Panc1 (cell line): ENCODE measurements at regions not wholly inside any gene's neighbourhood (a gene's known extent, or its start where the extent isn't known, plus 50 kb on each side); places are given as distances from the start of the nearest gene placed in this dataset.

ENCODE experiments used
- ATAC-seq: fragments of 200-7000 bp; cut with Tn5 transposase; 2 replicates; pipeline ENCODE4 v1.9.1; 2020; ENCODE audit warnings: mild to moderate bottlenecking, moderate library complexity
- BruUV-seq: library from RNA; stranded (reverse); fragments of 400-500 nt; replicated peaks from 2 replicates; lab custom pipeline; 2021; lab: Mats Ljungman, UMichigan
- CTCF ChIA-PET: fragments of 300-600 bp; sonication (Branson Sonifier 250); formaldehyde crosslinking; loops from one replicate; lab custom pipeline; 2022; ENCODE audit warnings: antibody characterized with exemption; lab: Charles Lee
- POLR2A ChIA-PET: fragments of 300-600 bp; sonication (Branson Sonifier 250); formaldehyde crosslinking; loops from one replicate; lab custom pipeline; 2022; ENCODE audit warnings: antibody characterized with exemption; lab: Charles Lee
- DNase-seq: peaks from one replicate; pipeline ENCODE4 v3.0.0-alpha.2; 2010; ENCODE audit warnings: low read depth, low spot score
- H3K27ac ChIP-seq: 2 replicates; pipeline ENCODE4 v1.5.1; 2011; ENCODE audit warnings: mild to moderate bottlenecking, low read length, inconsistent platforms
- H3K27me3 ChIP-seq: fragments of 200-500 bp; sonication (Bioruptor generic); 2 replicates; pipeline ENCODE4 v1.6.0; 2014; ENCODE audit warnings: low read length, inconsistent platforms; ENCODE audit not compliant: control insufficient read depth, insufficient read depth
- H3K36me3 ChIP-seq: fragments of 200-500 bp; sonication (Bioruptor generic); 2 replicates; pipeline ENCODE4 v1.5.1; 2014; ENCODE audit warnings: inconsistent platforms, mild to moderate bottlenecking, low read length, moderate library complexity; ENCODE audit not compliant: control insufficient read depth, insufficient read depth
- H3K4me1 ChIP-seq: 2 replicates; pipeline ENCODE4 v1.5.1; 2011; ENCODE audit warnings: inconsistent platforms, mild to moderate bottlenecking, low read length, moderate library complexity; ENCODE audit not compliant: control insufficient read depth, insufficient read depth
- H3K4me3 ChIP-seq, 2 experiments: 2 replicates each; pipeline ENCODE4 v1.5.1; 2011 to 2012; ENCODE audit warnings: low read depth in 2 of 2, low read length in 2 of 2, mild to moderate bottlenecking in 2 of 2, inconsistent platforms in 1 of 2, moderate library complexity in 1 of 2
- H3K9me3 ChIP-seq: fragments of 200-500 bp; sonication (Bioruptor generic); 2 replicates; pipeline ENCODE4 v1.5.1; 2014; ENCODE audit warnings: low read depth, mild to moderate bottlenecking, inconsistent platforms, low read length, moderate library complexity; ENCODE audit not compliant: control insufficient read depth, insufficient read depth
- CTCF ChIP-seq: fragments of 450-650 bp; IDR thresholded peaks from 2 replicates; pipeline ENCODE4 v1.5.1; 2017; ENCODE audit warnings: mild to moderate bottlenecking
- POLR2AphosphoS5 ChIP-seq: IDR thresholded peaks from 2 replicates; pipeline ENCODE4 v1.6.1; 2012; ENCODE audit warnings: mild to moderate bottlenecking, low read depth, low read length, moderate library complexity
- SIN3A ChIP-seq: IDR thresholded peaks from 2 replicates; pipeline ENCODE4 v1.6.1; 2012; ENCODE audit warnings: low read depth, mild to moderate bottlenecking, low read length, moderate library complexity, borderline replicate concordance; ENCODE audit not compliant: insufficient read depth
- TCF7L2 ChIP-seq: IDR thresholded peaks from 2 replicates; pipeline ENCODE4 v1.6.1; 2011; ENCODE audit warnings: mild to moderate bottlenecking, low read depth, low read length, inconsistent platforms
- in situ Hi-C: cut with HindIII; loops from 2 replicates; pipeline ENCODE4 v1.10.0; 2016; ENCODE audit warnings: low sequenced_read_pairs, low pct_unique_long_range_greater_than_20kb
- intact Hi-C: fragments of 100-400 bp; cut with micrococcal nuclease; formaldehyde crosslinking; loops from one replicate; pipeline ENCODE4 v1.10.0; 2022; ENCODE audit not compliant: unreplicated experiment
- TF ChIP-seq, protein P1 (sequence below), 2 experiments: IDR thresholded peaks; 2 replicates each; pipeline ENCODE4 v1.6.1; 2011 to 2012; ENCODE audit warnings: low read depth in 2 of 2, control low read depth in 1 of 2, low read length in 1 of 2, mild to moderate bottlenecking in 1 of 2, moderate library complexity in 1 of 2; ENCODE audit not compliant: insufficient read depth in 1 of 2

- TF ChIP-seq CTCF (no peak), SIN3A (no peak)
- no TSS peak for BruUV-seq
- in situ Hi-C loops: no loop called here
Observed at GRCh38 chr12:126572170-126572569, 1506.9 kb downstream of the AACS start.

GRCh38 chr12:126581655-126582054 lies 1516.4 kb downstream of the AACS start:
- Histone ChIP-seq H3K27ac (no peak overlapping the region), H3K9me3 (no peaks in the 10 kb centered on the region), H3K4me1 (no peaks in the 10 kb centered on the region), H3K27me3 (no peaks in the 10 kb centered on the region), H3K4me3 (no peak overlapping the region), H3K36me3 (no peaks in the 10 kb centered on the region)
- POLR2A ChIA-PET: no interaction called here
- CTCF ChIA-PET: no interaction called here
- ATAC-seq (no peak), DNase-seq (no peak)
- intact Hi-C loops: no loop called here
- in situ Hi-C loops: no loop called here
- TF ChIP-seq SIN3A: no peak
- TF ChIP-seq, protein P1, sequence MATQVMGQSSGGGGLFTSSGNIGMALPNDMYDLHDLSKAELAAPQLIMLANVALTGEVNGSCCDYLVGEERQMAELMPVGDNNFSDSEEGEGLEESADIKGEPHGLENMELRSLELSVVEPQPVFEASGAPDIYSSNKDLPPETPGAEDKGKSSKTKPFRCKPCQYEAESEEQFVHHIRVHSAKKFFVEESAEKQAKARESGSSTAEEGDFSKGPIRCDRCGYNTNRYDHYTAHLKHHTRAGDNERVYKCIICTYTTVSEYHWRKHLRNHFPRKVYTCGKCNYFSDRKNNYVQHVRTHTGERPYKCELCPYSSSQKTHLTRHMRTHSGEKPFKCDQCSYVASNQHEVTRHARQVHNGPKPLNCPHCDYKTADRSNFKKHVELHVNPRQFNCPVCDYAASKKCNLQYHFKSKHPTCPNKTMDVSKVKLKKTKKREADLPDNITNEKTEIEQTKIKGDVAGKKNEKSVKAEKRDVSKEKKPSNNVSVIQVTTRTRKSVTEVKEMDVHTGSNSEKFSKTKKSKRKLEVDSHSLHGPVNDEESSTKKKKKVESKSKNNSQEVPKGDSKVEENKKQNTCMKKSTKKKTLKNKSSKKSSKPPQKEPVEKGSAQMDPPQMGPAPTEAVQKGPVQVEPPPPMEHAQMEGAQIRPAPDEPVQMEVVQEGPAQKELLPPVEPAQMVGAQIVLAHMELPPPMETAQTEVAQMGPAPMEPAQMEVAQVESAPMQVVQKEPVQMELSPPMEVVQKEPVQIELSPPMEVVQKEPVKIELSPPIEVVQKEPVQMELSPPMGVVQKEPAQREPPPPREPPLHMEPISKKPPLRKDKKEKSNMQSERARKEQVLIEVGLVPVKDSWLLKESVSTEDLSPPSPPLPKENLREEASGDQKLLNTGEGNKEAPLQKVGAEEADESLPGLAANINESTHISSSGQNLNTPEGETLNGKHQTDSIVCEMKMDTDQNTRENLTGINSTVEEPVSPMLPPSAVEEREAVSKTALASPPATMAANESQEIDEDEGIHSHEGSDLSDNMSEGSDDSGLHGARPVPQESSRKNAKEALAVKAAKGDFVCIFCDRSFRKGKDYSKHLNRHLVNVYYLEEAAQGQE (IDR thresholded peaks at IDR 0.05; ENCODE audit: insufficient read depth in 1 of 2, low read depth in 2 of 2, low read length in 1 of 2): no peak
- BruUV-seq: no TSS peak

More at GRCh38 chr12:126572170-126572569, 1506.9 kb downstream of the AACS start:
- ChIA-PET POLR2A (no interaction called here), CTCF (no interaction called here)
- DNase-seq (no peak), ATAC-seq (no peak)
- Histone ChIP-seq H3K36me3 (no peaks in the 10 kb centered on the region), H3K9me3 (no peaks in the 10 kb centered on the region), H3K4me3 (no peak overlapping the region), H3K27me3 (no peaks in the 10 kb centered on the region), H3K27ac (no peak overlapping the region), H3K4me1 (no peaks in the 10 kb centered on the region)
- intact Hi-C loops: no loop called here

GRCh38 chr12:126582231-126582630 lies 1517.0 kb downstream of the AACS start:
- Histone ChIP-seq H3K36me3 (no peaks in the 10 kb centered on the region), H3K9me3 (no peaks in the 10 kb centered on the region), H3K27ac (no peak overlapping the region), H3K4me3 (no peak overlapping the region), H3K4me1 (no peaks in the 10 kb centered on the region), H3K27me3 (no peaks in the 10 kb centered on the region)
- ChIA-PET CTCF (no interaction called here), POLR2A (no interaction called here)
- no peak for TF ChIP-seq CTCF
- no peak for TF ChIP-seq TCF7L2
- TF ChIP-seq SIN3A: no peak
- TF ChIP-seq, protein P1 (IDR thresholded peaks at IDR 0.05; ENCODE audit: insufficient read depth in 1 of 2, low read depth in 2 of 2, low read length in 1 of 2): no peak
- TF ChIP-seq POLR2AphosphoS5: no peak
- BruUV-seq: no TSS peak
- intact Hi-C loops (no loop called here), in situ Hi-C loops (no loop called here)
- DNase-seq (no peak), ATAC-seq (no peak)
